PFSK-1 (cell line): ENCODE measurements at regions not wholly inside any gene's neighbourhood (a gene's known extent, or its start where the extent isn't known, plus 50 kb on each side); places are given as distances from the start of the nearest gene placed in this dataset.

Experiments used
- FOXP2 ChIP-seq: optimal IDR thresholded peaks from 2 replicates; pipeline ENCODE3; 2011; ENCODE audit warnings: borderline replicate concordance, control low read depth, inconsistent platforms; ENCODE audit not compliant: insufficient read depth; ENCODE audit errors: extremely low read length, extremely low read depth
- POLR2AphosphoS5 ChIP-seq: IDR thresholded peaks from 2 replicates; pipeline ENCODE4 v1.6.1; 2012; ENCODE audit warnings: low read depth, mild to moderate bottlenecking, control low read depth, low read length, moderate library complexity
- SIN3A ChIP-seq: IDR thresholded peaks from 2 replicates; pipeline ENCODE4 v1.6.1; 2012; ENCODE audit warnings: mild to moderate bottlenecking, low read length, moderate library complexity, borderline replicate concordance; ENCODE audit not compliant: insufficient read depth
- TAF1 ChIP-seq: IDR thresholded peaks from 2 replicates; pipeline ENCODE4 v1.6.1; 2012; ENCODE audit warnings: low read length, control low read depth, borderline replicate concordance; ENCODE audit not compliant: insufficient read depth
- TF ChIP-seq, protein P1 (sequence below), 2 experiments: IDR thresholded peaks; 2 replicates each; pipeline versions ENCODE4 v1.6.1 to v1.8.0; 2011 to 2012; ENCODE audit warnings: low read depth in 2 of 2, low read length in 2 of 2, control low read depth in 1 of 2, inconsistent platforms in 1 of 2, mild to moderate bottlenecking in 1 of 2, moderate library complexity in 1 of 2; ENCODE audit not compliant: insufficient read depth in 1 of 2

DNA sequence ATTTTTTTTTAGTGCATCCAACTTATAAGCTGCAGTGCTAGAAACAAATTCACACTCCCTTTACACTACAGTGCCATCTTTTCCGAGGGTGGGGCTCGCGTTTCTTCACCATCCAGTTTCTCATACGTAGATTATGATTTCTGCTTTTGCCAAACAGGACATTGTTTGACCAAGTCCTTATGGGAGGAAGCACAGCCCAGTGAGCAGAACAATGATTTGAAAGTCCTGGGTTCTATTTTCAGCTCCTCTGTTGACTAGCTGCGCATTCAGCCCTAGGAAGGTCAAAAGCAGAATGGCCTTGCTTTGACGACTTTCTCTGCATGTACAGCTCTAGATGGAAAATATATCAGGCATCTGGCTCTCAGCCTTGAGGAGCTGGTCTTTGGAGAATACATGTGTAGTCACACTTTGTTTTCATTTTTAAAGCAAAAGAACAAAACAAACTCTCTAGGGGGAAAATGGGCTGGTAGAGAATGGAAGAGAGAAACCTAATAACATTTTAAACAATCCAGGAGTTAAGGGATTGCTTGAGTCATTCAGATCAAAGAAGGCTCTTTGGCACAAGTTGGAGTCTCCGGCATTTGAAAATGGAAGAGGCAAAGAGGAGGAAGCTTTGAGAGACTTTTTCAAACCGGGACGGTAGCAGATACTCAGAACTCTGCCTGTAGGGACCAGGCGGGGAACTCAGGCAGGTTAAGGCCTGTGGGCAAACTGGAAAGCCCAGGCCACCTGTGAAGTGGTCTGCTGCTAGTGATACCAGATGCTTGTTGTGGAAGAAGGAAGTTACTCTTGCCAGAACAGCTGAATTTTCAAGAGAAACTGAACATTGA lies 257.3 kb upstream of the PLEKHG7 start:
- no peak for TF ChIP-seq TAF1
- TF ChIP-seq POLR2AphosphoS5, result no peak
- TF ChIP-seq, protein P1, sequence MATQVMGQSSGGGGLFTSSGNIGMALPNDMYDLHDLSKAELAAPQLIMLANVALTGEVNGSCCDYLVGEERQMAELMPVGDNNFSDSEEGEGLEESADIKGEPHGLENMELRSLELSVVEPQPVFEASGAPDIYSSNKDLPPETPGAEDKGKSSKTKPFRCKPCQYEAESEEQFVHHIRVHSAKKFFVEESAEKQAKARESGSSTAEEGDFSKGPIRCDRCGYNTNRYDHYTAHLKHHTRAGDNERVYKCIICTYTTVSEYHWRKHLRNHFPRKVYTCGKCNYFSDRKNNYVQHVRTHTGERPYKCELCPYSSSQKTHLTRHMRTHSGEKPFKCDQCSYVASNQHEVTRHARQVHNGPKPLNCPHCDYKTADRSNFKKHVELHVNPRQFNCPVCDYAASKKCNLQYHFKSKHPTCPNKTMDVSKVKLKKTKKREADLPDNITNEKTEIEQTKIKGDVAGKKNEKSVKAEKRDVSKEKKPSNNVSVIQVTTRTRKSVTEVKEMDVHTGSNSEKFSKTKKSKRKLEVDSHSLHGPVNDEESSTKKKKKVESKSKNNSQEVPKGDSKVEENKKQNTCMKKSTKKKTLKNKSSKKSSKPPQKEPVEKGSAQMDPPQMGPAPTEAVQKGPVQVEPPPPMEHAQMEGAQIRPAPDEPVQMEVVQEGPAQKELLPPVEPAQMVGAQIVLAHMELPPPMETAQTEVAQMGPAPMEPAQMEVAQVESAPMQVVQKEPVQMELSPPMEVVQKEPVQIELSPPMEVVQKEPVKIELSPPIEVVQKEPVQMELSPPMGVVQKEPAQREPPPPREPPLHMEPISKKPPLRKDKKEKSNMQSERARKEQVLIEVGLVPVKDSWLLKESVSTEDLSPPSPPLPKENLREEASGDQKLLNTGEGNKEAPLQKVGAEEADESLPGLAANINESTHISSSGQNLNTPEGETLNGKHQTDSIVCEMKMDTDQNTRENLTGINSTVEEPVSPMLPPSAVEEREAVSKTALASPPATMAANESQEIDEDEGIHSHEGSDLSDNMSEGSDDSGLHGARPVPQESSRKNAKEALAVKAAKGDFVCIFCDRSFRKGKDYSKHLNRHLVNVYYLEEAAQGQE (IDR thresholded peaks at IDR 0.05; ENCODE audit: insufficient read depth in 1 of 2, low read depth in 2 of 2, low read length in 2 of 2), result no peak
- TF ChIP-seq SIN3A, result no peak
- TF ChIP-seq FOXP2, result no peak

DNA sequence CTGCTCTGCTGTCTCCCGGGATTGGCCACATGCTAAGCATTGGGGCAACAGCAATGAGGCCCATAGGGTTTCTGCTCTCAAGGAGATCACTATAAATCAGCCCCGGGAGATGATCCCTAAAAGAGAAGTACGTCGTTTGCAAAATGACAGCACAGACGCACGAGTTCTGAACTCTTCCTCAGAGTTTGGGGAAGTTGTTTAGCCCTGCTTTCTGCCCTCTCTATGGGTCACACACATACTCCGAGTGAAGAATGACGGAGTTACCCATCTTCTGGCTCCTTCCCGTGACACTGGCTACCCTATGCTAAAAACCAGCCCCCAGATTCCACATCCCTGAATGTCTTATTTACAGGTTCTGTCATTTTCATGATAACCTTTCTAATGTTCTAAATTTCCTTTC lies 258.0 kb upstream of the PLEKHG7 start:
- TF ChIP-seq FOXP2 (no peak), POLR2AphosphoS5 (no peak), SIN3A (no peak), TAF1 (no peak)
- TF ChIP-seq, protein P1 (IDR thresholded peaks at IDR 0.05; ENCODE audit: insufficient read depth in 1 of 2, low read depth in 2 of 2, low read length in 2 of 2), result no peak

DNA sequence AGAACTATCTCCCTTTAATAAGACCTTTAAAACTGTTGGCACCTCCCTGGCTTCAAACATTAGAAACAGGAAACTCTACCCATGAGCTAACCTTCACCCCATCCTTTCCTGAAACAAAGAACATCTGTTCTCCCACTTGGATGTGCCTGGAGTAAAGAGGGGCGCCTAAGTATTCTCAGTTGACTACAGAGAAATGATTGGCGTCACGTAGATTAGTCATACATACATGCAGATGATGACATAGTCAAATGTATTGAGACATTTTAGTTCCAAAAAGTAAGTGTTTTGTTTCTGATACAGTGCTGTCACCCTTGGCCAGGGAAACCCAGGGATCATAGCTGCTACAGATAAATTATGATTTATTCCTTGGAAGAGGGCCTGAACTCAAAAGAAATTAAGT lies 260.0 kb upstream of the PLEKHG7 start:
- TF ChIP-seq, protein P1 (IDR thresholded peaks at IDR 0.05; ENCODE audit: insufficient read depth in 1 of 2, low read depth in 2 of 2, low read length in 2 of 2), result no peak
- TF ChIP-seq FOXP2, result no peak
- TF ChIP-seq TAF1, result no peak
- no peak for TF ChIP-seq SIN3A

DNA sequence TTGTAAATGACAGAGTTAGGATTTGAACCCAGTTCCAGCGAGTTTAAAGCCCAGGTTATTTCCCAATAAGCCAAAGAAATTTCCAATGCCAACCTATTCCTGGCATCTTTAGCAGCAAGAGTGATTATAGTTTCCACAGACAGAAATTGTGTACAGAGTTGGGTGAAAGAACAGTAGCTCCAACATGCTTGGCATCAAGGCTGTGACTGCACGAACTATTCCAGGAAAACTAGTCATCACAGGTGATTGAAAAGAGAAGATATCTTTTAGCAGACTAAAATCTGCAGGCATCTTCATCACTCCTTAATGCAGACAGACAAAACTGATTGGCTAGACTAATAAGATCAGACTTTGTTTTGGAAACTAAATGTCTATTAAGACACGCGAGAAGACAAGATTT lies 262.7 kb upstream of the PLEKHG7 start:
- TF ChIP-seq SIN3A (no peak), TAF1 (no peak), POLR2AphosphoS5 (no peak), FOXP2 (no peak)
- TF ChIP-seq, protein P1 (IDR thresholded peaks at IDR 0.05; ENCODE audit: insufficient read depth in 1 of 2, low read depth in 2 of 2, low read length in 2 of 2), result no peak

DNA sequence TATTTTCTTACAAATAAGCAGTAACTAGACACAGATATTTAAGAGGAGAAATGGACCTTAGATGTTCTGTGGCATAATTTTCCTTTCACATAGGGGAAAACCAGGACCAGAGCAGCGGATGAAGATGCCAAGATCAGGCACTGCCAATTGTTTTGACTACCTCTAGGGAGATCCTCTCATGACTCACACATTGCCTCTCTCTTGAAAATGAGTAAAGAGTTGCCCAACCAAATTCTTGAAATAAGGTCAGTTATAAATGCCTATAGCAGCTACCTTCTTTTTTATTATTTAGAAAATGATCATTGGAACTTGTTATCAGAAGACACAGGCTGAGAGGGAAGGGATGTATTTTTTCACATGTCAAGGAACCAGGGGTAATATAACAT lies 263.4 kb upstream of the PLEKHG7 start:
- no peak for TF ChIP-seq SIN3A
- TF ChIP-seq, protein P1 (IDR thresholded peaks at IDR 0.05; ENCODE audit: insufficient read depth in 1 of 2, low read depth in 2 of 2, low read length in 2 of 2), result no peak
- no peak for TF ChIP-seq TAF1
- no peak for TF ChIP-seq FOXP2
- TF ChIP-seq POLR2AphosphoS5, result no peak
